ENCODE measurements at regions not wholly inside any gene's neighbourhood (a gene's known extent, or its start where the extent isn't known, plus 50 kb on each side); places are given as distances from the start of the nearest gene placed in this dataset.
"Not testable (repeated sequence)": the region's sequence is repeated elsewhere in the genome, so short reads cannot be mapped to it uniquely, and the experiment has no call there.

- TF ChIP-seq CTCF (IDR thresholded peaks at IDR 0.05; ENCODE audit: control extremely low read depth, extremely low read depth, low read depth, missing control alignments): no peak
- ChIA-PET CTCF (interaction anchor here (1.3 to 2.1 kb wide), 2 partner anchors 11 to 13 kb away, joined by 3 to 5 read pairs; no protein-coding TSS in a partner anchor), POLR2A (no interaction called here)
- no peak for DNase-seq (ENCODE audit: extremely low spot score)
Measured at GRCh38 chr5:98341038-98342032, 432.1 kb upstream of the RGMB start.

GRCh38 chr5:98342958-98343660, 430.4 kb upstream of the RGMB start:
- CTCF ChIA-PET; POLR2A ChIA-PET; DNase-seq (ENCODE audit: extremely low spot score): not testable (repeated sequence)

GRCh38 chr5:98349251-98349989, 424.0 kb upstream of the RGMB start:
- DNase-seq (ENCODE audit: extremely low spot score): no peak
- TF ChIP-seq CTCF (IDR thresholded peaks at IDR 0.05; ENCODE audit: control extremely low read depth, extremely low read depth, low read depth, missing control alignments): peak; percentile 12
- CTCF ChIA-PET: no interaction called here
- POLR2A ChIA-PET: no interaction called here

GRCh38 chr5:98349990-98350365, 423.5 kb upstream of the RGMB start:
- ChIA-PET POLR2A (no interaction called here), CTCF (interaction anchor here (1.3 kb wide), 1 partner anchor 14 kb away, joined by 3 read pairs; no protein-coding TSS in a partner anchor)
- TF ChIP-seq CTCF (IDR thresholded peaks at IDR 0.05; ENCODE audit: control extremely low read depth, extremely low read depth, low read depth, missing control alignments): no peak
- no peak for DNase-seq (ENCODE audit: extremely low spot score)

GRCh38 chr5:98354922-98355321, 418.5 kb upstream of the RGMB start:
- DNase-seq (ENCODE audit: extremely low spot score): no peak
- ChIA-PET CTCF (interaction anchor here (1.0 kb wide), 1 partner anchor 9 kb away, joined by 3 read pairs; no protein-coding TSS in a partner anchor), POLR2A (no interaction called here)
- TF ChIP-seq CTCF (IDR thresholded peaks at IDR 0.05; ENCODE audit: control extremely low read depth, extremely low read depth, low read depth, missing control alignments): no peak

GRCh38 chr5:98360548-98360947, 412.9 kb upstream of the RGMB start:
- CTCF ChIA-PET: no interaction called here

More at GRCh38 chr5:98360548-98360947, 412.9 kb upstream of the RGMB start:
- POLR2A ChIA-PET: no interaction called here
- DNase-seq (ENCODE audit: extremely low spot score): no peak
- no peak for TF ChIP-seq CTCF (IDR thresholded peaks at IDR 0.05; ENCODE audit: control extremely low read depth, extremely low read depth, low read depth, missing control alignments)

Data from GM10248 (cell line).